ENCODE measurements at regions not wholly inside any gene's neighbourhood (a gene's known extent, or its start where the extent isn't known, plus 50 kb on each side); places are given as distances from the start of the nearest gene placed in this dataset.

DNA sequence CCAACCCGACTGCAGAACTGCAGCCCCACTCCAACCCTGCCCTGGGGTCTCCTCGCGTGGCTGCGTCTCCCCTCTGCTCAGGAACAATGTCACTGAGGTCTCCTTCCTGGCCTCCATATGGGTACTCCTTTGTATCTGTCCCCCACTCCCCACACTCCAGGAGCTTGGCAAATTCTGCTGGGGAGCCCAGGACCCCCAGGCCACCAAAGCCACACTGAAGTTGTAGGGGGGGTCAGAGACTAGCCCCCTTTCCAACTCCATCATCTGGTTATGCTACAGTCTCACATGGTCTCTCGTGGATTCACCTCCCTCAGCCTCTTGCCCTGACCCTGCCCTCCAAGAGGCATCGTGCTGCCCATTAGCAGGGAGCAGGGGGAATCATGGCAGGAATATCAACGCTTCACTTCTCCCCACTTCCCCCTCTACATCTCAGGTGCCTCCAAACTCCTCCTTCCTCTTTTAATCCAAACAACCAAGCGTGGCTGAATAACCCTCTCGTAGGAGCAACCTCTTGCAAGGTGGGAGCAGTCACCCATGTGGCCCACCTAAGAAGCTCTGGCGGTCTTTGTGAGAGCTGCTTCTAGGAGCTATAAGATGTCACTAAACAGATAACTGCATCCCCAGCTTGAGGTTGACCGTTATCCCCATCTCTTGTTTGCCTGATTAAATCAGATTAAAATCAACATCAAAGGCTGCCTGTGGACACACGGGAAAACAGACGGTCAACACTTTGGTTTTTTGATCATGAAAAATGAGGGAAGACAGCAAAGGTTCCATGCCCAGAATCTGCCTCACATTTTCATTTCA is 86.4 kb downstream of the MIS18A start:
- no peaks in the 10 kb centered on the region for H3K27me3 ChIP-seq
- H3K9me3 ChIP-seq (replicated peaks): no peaks in the 10 kb centered on the region; the same call in 1 of the 2 replicates
- H3K36me3 ChIP-seq: no peaks in the 10 kb centered on the region
- no peak overlapping the region for H3K27ac ChIP-seq
- no peak for DNase-seq
- no peak overlapping the region for H3K4me3 ChIP-seq
- H3K4me1 ChIP-seq: no peaks in the 10 kb centered on the region; the same call in 1 of the 2 replicates

DNA sequence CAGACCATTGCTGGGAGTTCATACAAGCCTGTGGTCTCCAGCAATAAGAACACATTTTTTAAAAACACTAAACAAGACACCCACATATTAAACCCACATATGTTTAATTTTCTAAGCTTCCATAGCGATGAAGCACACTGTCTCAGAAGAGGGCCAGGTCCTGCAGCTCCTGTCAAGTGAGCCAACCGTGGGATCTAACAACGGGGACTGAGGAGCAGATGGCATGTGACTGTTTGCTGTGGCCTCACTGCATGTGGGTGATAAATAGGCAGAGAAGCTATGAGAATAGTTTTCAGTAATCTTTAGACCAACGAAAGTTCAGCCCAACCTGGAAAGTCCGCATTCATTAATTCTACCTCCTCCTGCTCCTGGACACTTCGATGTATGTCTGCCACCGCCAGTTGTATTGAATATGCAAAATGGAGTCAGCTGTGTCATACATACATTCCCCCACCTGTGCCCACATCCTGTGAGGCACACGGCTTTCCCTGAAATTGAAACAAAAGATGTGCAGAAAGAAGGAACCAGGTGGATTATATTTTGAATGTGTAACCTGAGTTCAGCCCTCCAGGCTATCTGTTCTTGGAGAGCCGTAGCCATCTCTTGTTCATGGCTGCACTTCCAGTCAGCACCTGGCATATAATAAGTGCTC is 88.2 kb downstream of the MIS18A start:
- H3K27me3 ChIP-seq: no peaks in the 10 kb centered on the region
- no peak overlapping the region for H3K27ac ChIP-seq
- no peaks in the 10 kb centered on the region for H3K4me1 ChIP-seq
- no peaks in the 10 kb centered on the region for H3K9me3 ChIP-seq (replicated peaks)
- DNase-seq: peak in 1 of 2 experiments; percentile 21
- H3K36me3 ChIP-seq: no peaks in the 10 kb centered on the region
- no peak overlapping the region for H3K4me3 ChIP-seq

DNA sequence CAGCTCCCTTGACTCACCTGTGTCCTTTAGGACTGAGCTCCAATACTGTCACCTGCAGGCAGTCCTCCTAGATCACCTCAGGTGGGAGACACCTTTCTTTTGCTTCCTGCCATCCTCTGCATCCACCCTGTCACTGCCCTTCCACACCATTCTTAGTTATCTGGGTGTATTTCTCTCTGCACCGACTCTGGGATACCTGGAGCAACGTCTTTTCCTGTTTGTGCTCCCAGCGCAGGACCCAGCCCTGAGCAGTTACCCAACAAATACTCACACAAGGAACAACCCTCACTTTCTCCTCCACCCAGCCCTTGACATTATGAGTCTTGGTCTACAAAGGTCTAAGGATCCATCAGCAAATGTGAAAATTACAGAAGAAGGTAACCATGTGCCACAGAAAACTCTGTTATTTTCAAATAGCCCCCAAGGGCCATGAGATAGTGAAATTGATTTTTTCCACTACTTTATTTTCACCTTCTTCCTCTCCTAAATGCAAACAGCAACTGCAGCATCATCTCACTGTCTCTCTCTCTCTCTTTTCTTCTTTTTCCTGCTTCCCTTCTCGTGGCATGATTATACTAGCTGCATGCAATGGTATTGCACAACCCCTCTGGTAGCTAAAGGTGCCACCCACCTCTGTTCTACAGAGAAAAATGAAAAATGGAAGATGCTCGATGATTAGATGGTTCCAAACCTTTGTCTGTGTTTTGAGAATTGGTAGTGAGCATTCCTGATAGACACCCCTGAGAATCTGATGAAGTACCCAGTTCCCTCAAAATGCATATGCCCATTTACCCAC is 89.0 kb downstream of the MIS18A start:
- Histone ChIP-seq H3K36me3 (no peaks in the 10 kb centered on the region), H3K27me3 (no peaks in the 10 kb centered on the region), H3K27ac (no peak overlapping the region), H3K4me1 (no peaks in the 10 kb centered on the region), H3K4me3 (no peak overlapping the region), H3K9me3 (replicated peaks) (no peaks in the 10 kb centered on the region)
- no peak for DNase-seq

DNA sequence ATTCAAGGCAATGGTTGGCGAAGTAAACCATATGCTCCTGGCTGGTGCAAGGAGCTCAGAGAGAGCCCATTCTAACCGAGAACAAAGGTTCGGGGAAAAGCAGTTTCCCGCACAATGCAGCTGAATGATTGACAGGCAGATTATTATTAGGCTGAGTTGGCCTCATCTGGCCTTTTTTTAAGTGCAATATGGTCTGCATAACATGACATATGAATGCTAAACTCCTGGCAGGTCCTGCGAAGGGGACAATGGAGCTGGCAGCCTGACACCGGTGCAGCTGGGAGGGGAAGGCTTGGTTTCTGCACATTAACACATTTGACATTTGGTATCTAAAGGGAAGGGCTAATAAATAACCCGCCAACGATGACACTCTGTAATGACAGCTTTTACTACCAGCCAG is 92.0 kb downstream of the MIS18A start:
- Histone ChIP-seq H3K27ac (no peak overlapping the region), H3K27me3 (no peaks in the 10 kb centered on the region), H3K4me3 (no peak overlapping the region), H3K4me1 (no peaks in the 10 kb centered on the region; the same call in 1 of the 2 replicates), H3K9me3 (replicated peaks) (no peaks in the 10 kb centered on the region), H3K36me3 (no peaks in the 10 kb centered on the region)
- no peak for DNase-seq

DNA sequence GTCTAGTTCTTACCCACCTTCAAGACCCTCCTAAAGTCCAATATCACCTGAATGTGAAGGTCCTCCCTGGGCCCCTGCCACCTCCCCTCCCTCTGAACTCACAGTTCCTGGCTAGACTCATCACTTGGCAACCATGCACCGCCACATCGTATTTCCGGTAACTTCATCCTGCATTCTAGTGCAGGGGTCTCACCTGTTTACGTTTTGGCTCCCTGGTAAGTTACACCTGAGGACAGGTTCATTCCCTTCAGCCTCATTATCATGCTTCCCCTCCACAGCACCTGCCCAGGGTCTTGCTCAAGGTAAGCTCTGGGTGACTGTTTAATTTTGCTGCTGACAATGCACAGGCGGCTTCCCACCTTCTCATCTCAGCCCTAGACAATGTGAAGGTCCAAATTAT is 93.1 kb downstream of the MIS18A start:
- DNase-seq: no peak
- no peak overlapping the region for H3K4me3 ChIP-seq
- no peaks in the 10 kb centered on the region for H3K36me3 ChIP-seq
- H3K9me3 ChIP-seq (replicated peaks): no peaks in the 10 kb centered on the region
- no peaks in the 10 kb centered on the region; the same call in 1 of the 2 replicates for H3K4me1 ChIP-seq
- H3K27ac ChIP-seq: no peak overlapping the region
- no peaks in the 10 kb centered on the region for H3K27me3 ChIP-seq

DNA sequence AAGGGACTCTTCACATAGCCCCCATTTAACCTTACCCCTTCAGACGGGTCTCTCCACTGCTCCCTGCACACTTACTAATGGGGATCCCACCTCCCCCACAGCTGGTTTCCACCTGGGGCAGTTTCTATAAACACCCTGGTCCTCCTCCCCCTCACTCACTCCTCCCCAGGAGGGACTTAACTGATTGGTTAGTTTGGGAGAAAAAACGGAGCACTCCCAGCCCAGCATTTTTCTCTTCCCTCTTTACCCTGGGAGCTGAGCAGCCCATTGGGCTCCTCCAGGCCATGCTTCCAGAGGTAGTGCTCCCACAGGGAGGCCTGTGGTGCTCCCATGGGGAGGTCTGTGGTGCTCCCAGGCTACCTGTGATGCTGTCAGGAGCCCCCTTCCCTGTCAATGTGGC is 93.7 kb downstream of the MIS18A start:
- no peak for DNase-seq
- Histone ChIP-seq H3K4me1 (no peaks in the 10 kb centered on the region; the same call in 1 of the 2 replicates), H3K27ac (no peak overlapping the region), H3K36me3 (no peaks in the 10 kb centered on the region), H3K4me3 (no peak overlapping the region), H3K27me3 (no peaks in the 10 kb centered on the region), H3K9me3 (replicated peaks) (no peaks in the 10 kb centered on the region)

DNA sequence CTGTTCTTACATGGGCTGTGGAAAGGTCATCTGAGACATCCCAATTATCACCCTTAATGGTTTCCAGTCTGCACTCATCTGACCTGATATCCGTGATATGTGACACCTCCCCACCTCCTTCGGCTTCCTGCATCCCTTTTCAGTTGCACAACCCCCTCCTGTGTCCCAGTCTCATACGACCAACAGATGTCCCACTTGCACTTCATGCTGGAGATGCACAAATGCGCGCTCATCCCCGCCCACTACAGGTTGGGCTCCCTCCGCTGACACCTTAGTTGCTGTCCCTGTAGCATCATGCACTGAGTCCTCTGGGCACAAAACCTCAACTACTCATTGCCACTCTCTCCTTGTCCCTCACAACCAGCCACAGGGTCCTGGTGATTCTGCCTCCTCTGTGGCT is 94.4 kb downstream of the MIS18A start:
- H3K4me3 ChIP-seq: no peak overlapping the region
- H3K4me1 ChIP-seq: no peaks in the 10 kb centered on the region; the same call in 1 of the 2 replicates
- H3K27ac ChIP-seq: no peak overlapping the region
- H3K9me3 ChIP-seq (replicated peaks): no peaks in the 10 kb centered on the region
- DNase-seq: peak; percentile 19 to 47
- H3K36me3 ChIP-seq: no peaks in the 10 kb centered on the region
- H3K27me3 ChIP-seq: no peaks in the 10 kb centered on the region

DNA sequence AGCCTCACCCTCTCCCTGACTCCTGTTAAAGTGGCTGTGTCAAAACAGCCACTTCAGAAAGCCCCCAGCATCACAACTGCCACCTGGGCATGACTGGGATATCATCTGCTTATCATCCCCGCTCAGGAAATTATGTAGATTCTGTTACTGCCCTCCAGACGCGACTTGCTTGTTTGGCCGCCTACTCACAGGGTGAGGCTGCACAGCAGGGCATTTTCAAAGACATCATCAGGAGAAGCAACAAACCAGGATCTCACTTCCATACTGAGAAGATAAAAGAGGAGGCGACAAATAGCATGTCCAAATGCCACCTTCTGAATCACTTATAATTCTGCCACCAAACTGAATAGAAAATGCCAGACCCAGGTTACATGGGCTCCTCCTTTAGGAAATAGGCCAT is 94.8 kb downstream of the MIS18A start:
- no peak for DNase-seq
- Histone ChIP-seq H3K4me1 (no peaks in the 10 kb centered on the region; the same call in 1 of the 2 replicates), H3K36me3 (no peaks in the 10 kb centered on the region), H3K27me3 (no peaks in the 10 kb centered on the region), H3K27ac (no peak overlapping the region), H3K9me3 (replicated peaks) (no peaks in the 10 kb centered on the region), H3K4me3 (no peak overlapping the region)

DNA sequence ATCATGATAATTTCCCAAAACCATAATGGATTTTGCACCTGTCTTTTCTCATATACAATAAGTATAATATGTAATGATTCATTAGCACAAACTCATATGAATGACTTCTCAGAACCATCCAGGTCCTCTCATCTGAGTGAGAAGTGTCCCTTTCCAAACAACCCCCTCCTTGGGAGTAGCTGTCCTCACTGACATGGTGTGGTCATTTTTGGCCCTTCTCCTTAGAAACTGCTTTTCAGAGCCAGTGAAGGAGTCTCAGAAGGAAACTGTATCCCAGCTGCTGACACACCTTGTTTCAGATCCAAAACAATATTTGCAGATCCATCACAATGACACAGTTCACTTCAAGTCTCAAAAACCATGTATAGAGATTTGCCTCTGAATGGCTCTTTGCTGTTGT is 95.5 kb downstream of the MIS18A start:
- no peaks in the 10 kb centered on the region for H3K27me3 ChIP-seq
- no peaks in the 10 kb centered on the region for H3K9me3 ChIP-seq (replicated peaks)
- H3K4me1 ChIP-seq: no peaks in the 10 kb centered on the region; the same call in 1 of the 2 replicates
- no peak overlapping the region for H3K4me3 ChIP-seq
- no peaks in the 10 kb centered on the region for H3K36me3 ChIP-seq
- DNase-seq: no peak
- H3K27ac ChIP-seq: no peak overlapping the region

DNA sequence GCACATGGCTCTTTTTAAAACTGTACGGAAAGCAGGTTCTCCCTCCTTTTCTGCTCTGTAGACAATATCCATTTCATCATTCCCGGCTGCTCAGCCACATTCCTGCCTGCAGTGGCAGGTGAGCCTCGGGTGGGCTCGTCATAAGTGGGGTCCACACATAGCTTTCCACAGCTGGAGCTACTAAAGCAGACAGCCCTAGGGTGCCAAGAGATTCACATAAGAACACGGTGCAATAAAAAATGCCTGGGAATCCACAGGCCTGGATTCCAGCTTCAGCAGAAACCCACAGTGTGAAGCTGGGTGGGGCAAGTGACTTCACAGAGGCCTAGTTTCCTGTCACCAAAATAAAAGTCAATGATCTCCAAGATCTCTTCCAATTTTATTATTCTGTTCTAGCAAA is 96.4 kb downstream of the MIS18A start:
- Histone ChIP-seq H3K36me3 (no peaks in the 10 kb centered on the region), H3K9me3 (replicated peaks) (no peaks in the 10 kb centered on the region), H3K27me3 (no peaks in the 10 kb centered on the region), H3K4me3 (no peak overlapping the region), H3K4me1 (no peaks in the 10 kb centered on the region; the same call in 1 of the 2 replicates), H3K27ac (no peak overlapping the region)
- DNase-seq: no peak

DNA sequence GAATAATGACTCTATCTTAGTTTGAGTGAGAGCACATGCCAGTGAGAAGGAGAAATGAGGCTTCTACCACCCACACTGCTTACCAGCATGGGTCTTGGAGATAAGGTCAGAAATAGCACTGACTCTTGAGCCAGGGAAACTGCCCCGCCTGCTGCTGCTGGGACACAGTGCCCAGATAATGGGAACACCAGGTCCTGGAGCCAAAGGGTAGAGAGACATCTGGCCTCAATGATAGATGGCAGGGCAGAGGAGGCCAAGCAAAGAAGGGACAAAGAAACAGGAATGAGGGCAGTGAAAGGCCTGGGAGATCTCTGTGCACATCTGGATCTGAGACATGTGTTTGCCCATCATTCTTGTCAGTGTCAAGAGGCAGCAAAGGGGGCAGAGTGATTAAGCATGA is 97.4 kb downstream of the MIS18A start:
- Histone ChIP-seq H3K27ac (no peak overlapping the region), H3K36me3 (no peaks in the 10 kb centered on the region), H3K4me1 (no peaks in the 10 kb centered on the region; the same call in 1 of the 2 replicates), H3K27me3 (no peaks in the 10 kb centered on the region), H3K4me3 (no peak overlapping the region), H3K9me3 (replicated peaks) (no peaks in the 10 kb centered on the region)
- DNase-seq: no peak

DNA sequence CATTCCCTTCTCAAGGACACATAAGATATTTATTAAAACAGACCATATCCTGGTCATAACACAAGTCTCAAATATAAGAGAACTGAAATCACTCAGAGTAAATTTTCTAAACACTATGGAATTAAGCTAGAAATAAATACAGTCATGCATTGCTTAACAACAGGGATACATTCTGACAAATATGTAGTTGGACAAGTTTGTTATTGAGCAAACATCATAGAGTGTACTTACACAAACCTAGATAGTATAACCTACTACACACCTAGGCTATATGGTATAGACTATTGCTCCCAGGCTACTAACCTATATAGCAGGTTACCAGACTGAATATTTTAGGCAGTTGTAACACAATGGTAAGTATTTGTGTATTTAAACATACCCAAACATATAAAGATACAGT is 104.0 kb downstream of the MIS18A start:
- Histone ChIP-seq H3K9me3 (replicated peaks) (no peaks in the 10 kb centered on the region; the same call in 1 of the 2 replicates), H3K36me3 (no peaks in the 10 kb centered on the region), H3K4me1 (peaks cover 10% of the 10 kb centered on the region), H3K27me3 (no peaks in the 10 kb centered on the region), H3K27ac (no peak overlapping the region), H3K4me3 (no peak overlapping the region)
- DNase-seq: no peak

DNA sequence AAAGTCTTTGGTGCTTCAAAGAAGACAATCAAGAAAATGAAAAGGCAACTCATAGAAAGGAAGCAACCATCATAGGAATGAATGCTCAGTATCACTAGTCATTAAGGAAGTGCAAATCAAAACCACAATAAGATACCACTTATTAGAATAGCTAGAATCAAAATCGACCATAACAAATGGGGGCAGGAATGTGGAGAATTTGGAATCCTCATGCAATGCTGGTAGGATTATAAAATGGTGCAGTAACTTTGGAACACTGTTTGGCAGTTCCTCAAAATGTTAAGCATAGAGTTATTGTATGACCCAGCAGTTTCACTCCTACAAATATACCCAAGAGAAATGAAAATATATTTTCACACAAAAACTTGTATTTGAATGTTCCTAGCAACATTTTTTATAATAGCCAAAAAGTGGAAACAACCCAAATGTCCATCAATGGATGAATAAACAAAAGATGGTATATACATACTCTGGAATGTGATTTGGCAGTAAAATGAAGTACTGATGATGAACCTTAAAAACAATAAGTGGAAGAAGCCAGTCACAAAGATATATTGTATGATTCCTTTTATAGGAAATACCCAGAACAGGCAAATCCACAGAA is 105.6 kb downstream of the MIS18A start:
- H3K27ac ChIP-seq: peak overlapping the region; percentile 24; the same call in 1 of the 2 replicates
- DNase-seq: no peak
- H3K4me1 ChIP-seq: peaks cover 10% of the 10 kb centered on the region
- no peak overlapping the region for H3K4me3 ChIP-seq
- no peaks in the 10 kb centered on the region for H3K36me3 ChIP-seq
- H3K9me3 ChIP-seq (replicated peaks): no peaks in the 10 kb centered on the region; the same call in 1 of the 2 replicates
- H3K27me3 ChIP-seq: no peaks in the 10 kb centered on the region

DNA sequence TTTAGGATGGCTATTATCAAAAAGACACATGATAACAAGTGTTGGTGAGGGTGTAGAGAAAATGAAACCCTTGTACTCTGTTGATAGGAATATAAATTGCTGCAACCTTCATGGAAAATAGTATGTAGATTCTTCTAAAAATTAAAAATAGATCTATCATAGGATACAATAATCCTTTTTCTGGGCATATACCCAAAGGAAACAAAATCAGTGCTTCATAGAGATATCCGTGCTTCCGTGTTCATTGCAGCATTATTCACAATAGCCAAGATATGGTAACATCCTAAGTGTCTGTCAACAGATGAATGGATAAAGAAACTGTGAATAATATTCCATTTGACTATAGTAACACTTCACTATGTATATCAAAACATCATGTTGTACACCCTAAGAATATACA is 106.7 kb downstream of the MIS18A start:
- Histone ChIP-seq H3K27me3 (no peaks in the 10 kb centered on the region), H3K4me3 (no peak overlapping the region), H3K9me3 (replicated peaks) (no peaks in the 10 kb centered on the region; the same call in 1 of the 2 replicates), H3K36me3 (no peaks in the 10 kb centered on the region), H3K4me1 (peaks cover 10% of the 10 kb centered on the region), H3K27ac (no peak overlapping the region)
- no peak for DNase-seq

Measured in SJCRH30 (cell line).